ENCODE measurements at regions not wholly inside any gene's neighbourhood (a gene's known extent, or its start where the extent isn't known, plus 50 kb on each side); places are given as distances from the start of the nearest gene placed in this dataset.

- no peak for DNase-seq (ENCODE audit: low read depth, low spot score)
These were observed 1227.5 kb upstream of the MIR17HG start for GRCh38 chr13:90120026-90120425.

- DNase-seq (ENCODE audit: low read depth, low spot score), result no peak
These were observed 1225.7 kb upstream of the MIR17HG start for GRCh38 chr13:90121784-90122183.

GRCh38 chr13:90122531-90122930 lies 1225.0 kb upstream of the MIR17HG start:
- no peak for DNase-seq (ENCODE audit: low read depth, low spot score)

DNA sequence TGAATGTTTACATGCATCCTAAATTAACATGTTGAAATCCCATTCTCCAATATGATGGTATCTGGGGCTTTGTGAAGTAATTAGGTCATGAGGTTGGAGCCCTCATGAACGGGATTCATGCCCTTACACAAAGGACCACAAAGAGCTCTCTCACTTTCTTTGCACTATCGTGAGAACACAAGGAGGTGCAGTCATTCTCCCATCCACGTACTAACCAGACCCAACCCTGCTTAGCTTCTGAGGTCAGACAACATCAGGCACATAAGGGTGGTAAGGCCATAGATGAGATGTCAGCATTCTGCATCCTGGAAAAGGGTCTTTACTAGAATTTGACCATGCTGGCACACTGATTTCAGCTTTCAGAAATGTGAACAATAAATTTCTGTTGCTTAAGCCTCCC lies 1211.9 kb upstream of the MIR17HG start:
- DNase-seq (ENCODE audit: low read depth, low spot score), result no peak

DNA sequence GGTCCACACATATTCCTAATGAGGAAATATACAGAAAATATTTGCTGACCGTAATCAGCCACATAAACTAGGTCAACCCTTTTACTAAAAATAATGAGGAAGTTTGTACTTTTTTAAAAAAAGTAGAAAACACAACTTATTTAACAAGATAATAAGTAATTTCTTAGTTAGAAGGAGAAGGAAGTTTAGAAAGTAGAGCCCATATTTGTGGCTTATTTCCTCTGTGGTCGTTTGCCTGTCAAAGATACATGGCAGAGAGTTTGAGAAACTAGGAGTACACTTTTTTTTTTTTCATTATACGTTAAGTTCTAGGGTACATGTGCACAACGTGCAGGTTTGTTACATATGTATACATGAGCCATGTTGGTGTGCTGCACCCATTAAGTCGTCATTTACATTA lies 1205.2 kb upstream of the MIR17HG start:
- DNase-seq (ENCODE audit: low read depth, low spot score), result no peak

DNA sequence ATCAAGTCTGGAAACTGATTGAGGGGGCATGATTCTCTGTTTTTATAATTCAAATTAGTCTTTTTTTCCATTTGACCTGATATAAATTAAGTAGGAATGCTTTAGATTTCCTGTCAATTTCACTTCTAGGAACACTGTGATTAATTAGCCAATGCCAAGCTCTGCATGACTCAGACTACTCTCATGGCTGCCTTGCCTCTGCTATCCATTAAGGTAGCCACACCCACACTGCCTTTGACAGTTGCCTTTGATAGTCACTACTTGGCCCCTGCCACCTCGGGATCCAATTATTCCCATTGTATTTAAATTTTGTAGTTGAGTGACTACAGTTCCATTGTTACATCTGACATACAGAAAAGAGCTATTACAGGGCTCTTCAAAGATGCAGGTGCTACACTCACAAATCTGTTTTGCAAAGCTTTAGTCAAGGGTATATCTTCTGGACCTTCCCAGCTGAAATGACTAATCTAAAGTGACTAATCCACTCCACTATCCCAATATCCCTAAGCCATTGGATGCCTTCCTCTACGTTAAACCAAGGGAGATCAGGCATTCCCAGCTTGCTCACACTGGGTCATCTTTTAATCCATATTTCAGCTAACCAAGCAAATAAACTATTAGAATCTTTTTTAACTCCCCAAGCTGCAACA lies 1193.1 kb upstream of the MIR17HG start:
- no peak for DNase-seq (ENCODE audit: low read depth, low spot score)

GRCh38 chr13:90156390-90156789 lies 1191.1 kb upstream of the MIR17HG start:
- no peak for DNase-seq (ENCODE audit: low read depth, low spot score)

GRCh38 chr13:90168953-90169352 lies 1178.5 kb upstream of the MIR17HG start:
- DNase-seq (ENCODE audit: low read depth, low spot score), result no peak

DNA sequence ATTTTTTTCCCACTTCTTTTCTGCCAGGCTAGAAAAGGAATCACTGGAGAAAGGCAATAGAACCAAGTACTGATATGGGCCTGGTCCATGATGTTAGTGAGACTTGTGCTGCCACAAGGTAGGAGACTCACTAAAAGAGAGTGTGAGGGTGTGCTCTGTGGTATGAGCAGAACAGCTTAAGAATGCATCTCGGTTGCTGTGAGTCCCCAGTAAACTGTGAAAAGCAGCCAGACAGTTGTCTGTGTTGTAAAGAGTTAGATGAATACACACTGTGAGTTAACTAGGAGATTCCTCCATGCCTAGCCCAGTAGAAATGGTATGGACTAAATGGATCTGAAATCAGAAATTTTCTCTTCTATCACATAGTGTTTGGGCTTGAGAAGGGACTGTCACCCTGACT lies 1177.3 kb upstream of the MIR17HG start:
- DNase-seq (ENCODE audit: low read depth, low spot score), result no peak

DNA sequence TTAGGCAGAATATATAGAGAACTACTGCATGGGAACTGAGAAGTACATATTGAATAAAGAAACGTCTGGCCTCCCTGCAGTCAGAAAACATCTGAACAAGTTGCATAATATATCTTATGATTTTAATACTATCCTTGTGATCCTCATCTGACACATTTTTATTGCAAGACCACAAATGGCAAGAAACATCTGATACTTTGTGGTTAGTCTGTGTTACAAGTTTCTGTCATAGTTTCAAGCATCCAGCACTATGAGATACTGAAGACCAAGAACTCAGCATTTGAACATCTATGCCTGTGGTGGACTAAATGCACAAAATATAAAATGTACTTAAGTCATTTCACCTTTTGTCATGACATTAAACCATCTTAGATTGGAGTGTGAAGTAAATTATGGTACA lies 1175.8 kb upstream of the MIR17HG start:
- no peak for DNase-seq (ENCODE audit: low read depth, low spot score)

- no peak for DNase-seq (ENCODE audit: low read depth, low spot score)
These were observed 1170.0 kb upstream of the MIR17HG start for GRCh38 chr13:90177512-90177911.

GRCh38 chr13:90184355-90184754 lies 1163.1 kb upstream of the MIR17HG start:
- no peak for DNase-seq (ENCODE audit: low read depth, low spot score)

- no peak for DNase-seq (ENCODE audit: low read depth, low spot score)
These were observed 1161.8 kb upstream of the MIR17HG start for GRCh38 chr13:90185734-90186133.

- no peak for DNase-seq (ENCODE audit: low read depth, low spot score)
These were observed 1159.8 kb upstream of the MIR17HG start for GRCh38 chr13:90187478-90188350.

DNA sequence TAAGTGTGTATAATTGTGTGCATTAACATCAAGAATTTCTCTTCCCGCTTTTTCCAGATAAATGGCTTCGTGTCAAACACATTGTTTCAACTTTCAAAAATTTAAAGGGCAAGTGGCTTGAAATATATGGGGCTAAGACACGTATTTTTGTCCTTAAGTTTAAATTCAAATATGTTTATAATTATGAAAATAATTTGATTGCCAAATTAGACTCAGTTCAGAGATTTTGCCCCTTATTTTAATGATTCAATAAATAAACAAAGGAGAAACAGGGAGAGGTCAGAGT lies 1159.2 kb upstream of the MIR17HG start:
- no peak for DNase-seq (ENCODE audit: low read depth, low spot score)

- no peak for DNase-seq (ENCODE audit: low read depth, low spot score)
These were observed 1149.8 kb upstream of the MIR17HG start for GRCh38 chr13:90197722-90198121.

DNA sequence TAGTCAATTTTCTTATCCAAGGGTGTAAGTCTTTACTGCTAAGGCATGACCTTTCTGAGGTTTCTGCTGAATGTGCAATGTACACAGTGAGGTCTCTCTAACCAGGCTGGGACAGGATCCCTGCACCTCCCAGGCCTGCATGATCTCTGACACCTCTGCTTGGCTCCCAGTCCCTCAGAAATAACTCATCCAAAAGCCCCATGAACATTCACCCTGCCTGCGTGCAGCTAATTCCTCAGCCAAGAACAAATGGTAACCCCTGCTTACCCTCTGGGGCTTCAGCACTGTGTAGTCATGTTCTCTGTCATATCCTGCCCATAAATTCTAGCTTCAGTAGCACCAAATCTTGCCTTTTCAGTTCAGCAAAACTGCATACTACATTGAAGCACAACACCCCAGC lies 1146.3 kb upstream of the MIR17HG start:
- DNase-seq (ENCODE audit: low read depth, low spot score), result no peak

GRCh38 chr13:90201676-90202460 lies 1145.6 kb upstream of the MIR17HG start:
- DNase-seq (ENCODE audit: low read depth, low spot score), result no peak

DNA sequence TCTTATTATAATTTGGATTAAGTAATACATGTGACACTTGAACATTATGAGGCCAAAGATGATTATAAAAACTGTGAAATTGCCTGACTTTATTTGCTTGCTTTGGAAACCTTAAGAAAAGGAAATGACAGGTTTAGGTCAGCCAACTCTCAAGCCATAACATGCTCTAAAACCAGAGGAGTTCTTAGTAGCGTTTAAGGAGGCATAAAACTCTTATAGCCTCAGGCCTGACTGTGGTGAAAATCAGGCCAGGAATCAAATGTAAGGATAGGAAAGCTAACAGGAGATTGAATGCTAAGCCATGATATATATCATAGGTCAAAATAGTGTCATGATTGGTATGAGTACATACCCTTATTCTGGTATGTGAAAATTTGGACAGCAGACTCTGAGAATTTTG lies 1142.4 kb upstream of the MIR17HG start:
- no peak for DNase-seq (ENCODE audit: low read depth, low spot score)

GRCh38 chr13:90205911-90206310 lies 1141.6 kb upstream of the MIR17HG start:
- DNase-seq (ENCODE audit: low read depth, low spot score), result no peak

- no peak for DNase-seq (ENCODE audit: low read depth, low spot score)
These were observed 1130.2 kb upstream of the MIR17HG start for GRCh38 chr13:90217275-90217674.

GRCh38 chr13:90222758-90223157 lies 1124.7 kb upstream of the MIR17HG start:
- DNase-seq (ENCODE audit: low read depth, low spot score), result no peak

DNA sequence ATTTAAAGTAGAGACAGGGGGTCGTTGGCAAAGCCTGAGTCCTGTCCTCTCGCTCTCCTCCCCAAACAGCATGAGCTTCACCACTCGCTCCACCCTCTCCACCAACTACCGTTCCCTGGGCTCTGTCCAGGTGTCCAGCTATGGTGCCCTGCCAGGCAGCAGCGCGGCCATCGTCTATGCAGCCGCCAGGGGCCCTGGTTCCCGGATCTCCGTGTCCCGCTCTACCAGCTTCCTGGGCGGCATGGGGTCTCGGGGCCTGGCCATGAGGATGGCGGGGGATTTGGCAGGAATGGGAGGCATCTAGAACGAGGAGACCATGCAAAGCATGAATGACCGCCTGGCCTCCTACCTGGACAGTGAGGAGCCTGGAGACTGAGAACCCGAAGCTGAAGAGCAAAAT lies 1117.2 kb upstream of the MIR17HG start:
- DNase-seq (ENCODE audit: low read depth, low spot score), result no peak

Data from activated naive CD8-positive, alpha-beta T cell treated with anti-CD3 and anti-CD28 coated beads, Interleukin-2, amount 50 U/mL, for 16 hours (primary cell).